T-helper 9 cell (primary cell): ENCODE measurements at regions not wholly inside any gene's neighbourhood (a gene's known extent, or its start where the extent isn't known, plus 50 kb on each side); places are given as distances from the start of the nearest gene placed in this dataset.

Source experiments
- DNase-seq: peaks from one replicate; pipeline ENCODE4 v3.0.0-alpha.2; 2020

GRCh38 chr6:105786449-105786848, 299.7 kb upstream of the PRDM1 start:
- no peak for DNase-seq

DNA sequence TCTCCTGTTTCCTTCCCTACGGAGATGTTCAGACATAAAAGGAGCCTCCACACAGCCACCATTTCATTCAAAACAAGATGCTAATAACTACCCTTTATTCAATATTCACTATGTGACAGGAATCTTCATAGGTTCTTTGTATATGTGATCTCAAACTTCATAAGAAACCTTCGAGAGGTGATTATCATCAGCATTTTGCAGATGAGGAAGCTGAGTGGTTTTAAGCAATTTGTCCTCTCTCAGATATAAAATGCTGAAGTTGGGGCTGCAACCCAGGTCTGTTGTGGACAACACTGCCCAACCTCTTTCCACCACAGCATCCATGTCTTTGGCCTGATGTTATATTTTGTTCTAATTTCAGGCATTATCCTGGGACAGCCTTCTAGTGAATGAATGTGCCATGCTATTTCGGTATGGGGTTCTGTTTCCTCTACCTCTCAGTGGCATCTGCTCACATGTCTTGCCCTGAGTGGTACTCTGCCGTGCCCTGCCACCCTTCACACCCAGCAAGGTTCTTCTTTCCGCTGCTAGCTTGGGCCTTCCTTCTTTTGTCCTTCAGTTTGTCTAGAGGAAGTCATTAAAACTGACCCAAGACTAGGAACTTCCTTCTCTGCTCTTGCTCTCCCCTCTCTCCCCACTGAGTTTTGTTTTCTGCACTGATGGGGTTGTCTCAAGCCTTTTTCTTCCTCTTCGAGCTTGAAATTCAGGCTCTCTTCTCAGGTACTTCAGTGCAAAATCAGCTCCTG, 300.9 kb upstream of the PRDM1 start:
- no peak for DNase-seq

GRCh38 chr6:105784179-105784578, 302.0 kb upstream of the PRDM1 start:
- no peak for DNase-seq

DNA sequence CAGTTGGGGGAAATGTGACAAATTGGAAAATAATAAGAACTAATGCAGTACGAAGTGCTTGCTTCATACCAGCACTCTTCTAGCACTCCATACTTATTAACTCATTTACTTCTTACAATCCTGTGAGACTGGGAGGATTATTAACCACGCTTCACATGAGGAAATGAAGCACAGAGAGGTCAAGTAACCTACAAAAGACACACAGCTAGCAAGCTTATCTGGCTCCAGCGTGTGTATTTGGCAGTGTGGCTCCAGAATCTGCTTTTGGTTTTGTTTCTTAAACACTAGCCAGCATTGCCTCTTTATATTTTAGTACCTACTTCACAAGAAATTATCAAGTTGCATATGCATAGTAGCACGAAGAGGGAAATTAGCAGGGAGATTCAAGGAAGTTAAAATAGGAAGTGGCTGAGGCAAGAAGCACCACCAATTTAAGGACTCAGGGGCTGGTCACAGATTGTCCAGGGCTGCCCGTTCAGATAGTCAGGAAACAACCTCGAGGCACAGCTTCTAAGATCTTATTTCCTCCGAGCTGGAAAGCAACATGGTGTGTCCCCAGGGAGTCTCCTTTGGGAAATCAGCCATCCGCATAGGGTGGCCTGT, 302.7 kb upstream of the PRDM1 start:
- no peak for DNase-seq

GRCh38 chr6:105781915-105782314, 304.2 kb upstream of the PRDM1 start:
- no peak for DNase-seq

GRCh38 chr6:105781248-105781647, 304.9 kb upstream of the PRDM1 start:
- DNase-seq = no peak

DNA sequence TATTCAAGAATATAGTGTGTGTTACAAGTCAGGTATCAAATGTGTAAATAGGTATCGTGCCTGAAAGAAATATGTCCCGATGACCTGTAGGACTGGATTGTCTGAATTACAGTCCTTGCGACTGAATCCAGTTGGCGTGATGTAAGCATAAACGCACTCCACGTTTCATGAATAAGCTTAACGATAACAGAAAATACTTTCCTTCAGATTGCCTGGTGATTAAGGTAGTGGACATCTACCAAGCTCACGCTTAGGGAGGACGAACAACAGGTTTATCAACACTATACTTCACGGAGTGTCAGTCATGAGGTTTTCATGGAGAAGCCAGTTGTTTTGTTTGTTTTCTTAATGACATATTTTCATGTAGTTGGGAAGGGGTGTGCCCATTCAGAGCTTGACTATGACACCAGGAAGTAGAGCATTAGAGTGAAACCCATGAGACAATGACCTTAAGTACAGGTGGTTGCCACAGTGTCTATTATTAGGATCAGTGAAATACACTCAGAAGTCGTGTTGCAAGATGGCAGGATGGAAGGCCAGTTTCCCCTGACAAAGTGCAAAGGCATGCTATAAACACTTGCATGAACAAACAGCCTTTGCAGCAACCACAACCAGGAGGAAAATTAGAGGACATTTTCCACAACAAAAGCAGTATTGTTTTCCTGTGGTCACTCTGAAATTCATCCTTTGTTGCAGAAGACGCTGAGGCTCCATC, 305.8 kb upstream of the PRDM1 start:
- no peak for DNase-seq

DNA sequence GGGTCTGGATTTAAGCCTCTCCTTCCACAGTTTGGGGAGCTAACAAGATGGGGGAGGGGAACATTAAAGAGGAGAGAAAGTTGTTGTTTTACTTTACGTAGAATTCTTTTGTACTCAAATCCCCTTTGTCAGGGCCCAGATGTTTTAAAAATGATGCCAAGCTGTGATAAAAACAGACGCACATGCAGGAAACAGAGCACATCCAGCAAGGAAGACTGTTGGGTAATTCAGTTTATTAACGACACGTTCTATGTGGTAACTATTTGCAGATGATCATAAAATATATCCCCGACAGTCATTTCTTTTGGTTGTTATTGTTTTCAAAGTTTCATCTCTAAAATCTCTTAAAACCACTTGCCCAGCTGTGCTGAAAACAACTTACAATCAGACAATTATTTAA, 307.0 kb upstream of the PRDM1 start:
- no peak for DNase-seq

- DNase-seq = no peak
Measured at GRCh38 chr6:105775095-105775494, 311.0 kb upstream of the PRDM1 start.

GRCh38 chr6:105774247-105774646, 311.9 kb upstream of the PRDM1 start:
- no peak for DNase-seq

GRCh38 chr6:105771313-105771970, 314.7 kb upstream of the PRDM1 start:
- DNase-seq = no peak

- no peak for DNase-seq
Measured at GRCh38 chr6:105769987-105770386, 316.1 kb upstream of the PRDM1 start.

DNA sequence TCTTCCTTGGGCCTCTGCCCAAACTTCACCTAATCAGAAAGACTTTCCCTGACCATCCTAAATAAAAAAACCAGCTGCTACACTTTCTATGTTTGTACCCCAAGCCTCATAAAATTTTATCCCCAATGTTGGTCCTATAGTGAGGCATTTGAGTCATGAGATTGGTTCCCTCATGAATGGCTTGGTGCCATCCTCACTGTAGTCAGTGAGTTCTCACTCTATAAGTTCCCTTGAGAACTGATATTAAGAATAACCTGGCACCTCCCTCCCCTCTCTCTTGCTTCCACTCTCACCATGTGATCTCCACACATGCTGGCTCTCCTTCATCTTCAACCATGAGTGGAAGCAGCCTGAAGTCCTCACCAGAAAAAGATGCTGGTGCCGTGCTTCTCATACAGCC, 316.9 kb upstream of the PRDM1 start:
- DNase-seq = no peak

GRCh38 chr6:105767541-105767940, 318.6 kb upstream of the PRDM1 start:
- DNase-seq = no peak

- DNase-seq = no peak
Measured at GRCh38 chr6:105765239-105765638, 320.9 kb upstream of the PRDM1 start.

DNA sequence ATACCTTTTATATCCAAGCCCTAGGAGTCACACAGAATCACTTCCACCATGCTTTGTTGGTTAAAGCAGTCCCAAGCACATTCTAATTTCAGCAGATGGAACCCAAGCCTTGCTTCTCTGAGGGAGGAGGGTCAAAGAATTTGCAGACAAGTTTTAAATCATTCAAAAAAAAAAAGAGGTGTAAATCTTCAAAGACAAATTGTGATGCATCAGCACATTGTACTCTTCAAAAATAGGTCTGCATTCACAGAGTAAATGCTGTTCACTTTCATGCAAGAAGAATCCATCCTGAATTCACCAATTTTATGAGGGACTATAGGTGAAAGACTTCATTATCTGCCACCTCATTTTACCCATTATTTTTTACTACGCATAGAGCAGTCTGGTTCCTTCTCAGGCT, 321.8 kb upstream of the PRDM1 start:
- DNase-seq = no peak

- no peak for DNase-seq
Measured at GRCh38 chr6:105763866-105764265, 322.3 kb upstream of the PRDM1 start.

DNA sequence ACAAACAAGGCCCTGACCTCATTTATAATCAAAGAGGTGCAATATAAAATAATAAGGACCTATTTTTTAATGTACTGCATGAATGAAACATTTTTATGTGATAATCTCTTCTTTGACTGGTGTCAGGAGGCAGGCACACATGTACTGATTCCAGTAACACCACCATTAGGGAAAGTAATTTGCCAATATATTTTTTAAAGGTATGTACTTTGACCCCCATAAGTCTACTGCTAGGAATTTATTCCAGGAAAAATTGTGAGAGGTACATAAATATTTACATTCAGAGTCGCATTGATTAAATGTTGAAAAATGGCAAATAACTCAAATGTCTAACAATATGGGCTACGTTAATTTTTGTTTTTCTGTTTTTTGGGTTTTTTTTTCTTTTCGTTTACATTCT, 325.4 kb upstream of the PRDM1 start:
- no peak for DNase-seq

DNA sequence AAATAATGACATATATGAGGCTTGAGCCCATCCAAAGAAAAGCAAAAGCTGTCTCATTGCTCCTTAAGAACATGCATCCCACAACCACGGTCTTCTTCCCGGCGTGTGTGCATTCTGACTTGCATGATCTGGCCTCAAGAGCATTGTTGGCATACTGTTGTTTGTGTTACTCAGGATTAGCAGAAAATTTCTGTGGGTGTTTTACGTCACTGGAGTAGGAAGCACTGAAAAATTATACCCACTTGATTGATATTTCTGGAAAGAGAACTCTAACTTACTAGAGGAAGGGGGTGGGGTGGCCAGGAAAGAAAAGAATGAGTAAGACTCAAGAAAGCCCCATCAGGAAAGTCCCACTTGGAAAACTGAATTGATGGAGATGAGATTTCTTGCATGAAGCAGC, 326.2 kb upstream of the PRDM1 start:
- DNase-seq = no peak

DNA sequence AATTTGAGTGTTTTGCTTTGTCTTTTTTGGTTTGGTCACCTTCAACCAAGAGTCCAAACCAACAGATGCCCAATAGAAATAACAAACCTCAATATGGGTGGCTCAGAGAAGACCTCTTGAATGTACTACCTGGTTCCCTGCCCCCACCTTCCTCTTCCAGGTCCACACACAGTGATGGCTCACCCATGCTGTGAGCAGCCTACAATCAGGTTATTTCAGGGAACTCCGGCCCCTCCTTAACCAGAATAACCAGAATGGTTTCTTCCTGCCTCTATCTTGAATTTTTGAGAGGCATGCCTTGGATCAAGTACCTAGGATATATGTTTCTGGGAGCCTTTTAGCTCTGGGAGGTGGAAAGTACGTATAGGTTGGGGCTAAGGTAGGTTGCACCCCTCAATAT, 327.1 kb upstream of the PRDM1 start:
- no peak for DNase-seq

DNA sequence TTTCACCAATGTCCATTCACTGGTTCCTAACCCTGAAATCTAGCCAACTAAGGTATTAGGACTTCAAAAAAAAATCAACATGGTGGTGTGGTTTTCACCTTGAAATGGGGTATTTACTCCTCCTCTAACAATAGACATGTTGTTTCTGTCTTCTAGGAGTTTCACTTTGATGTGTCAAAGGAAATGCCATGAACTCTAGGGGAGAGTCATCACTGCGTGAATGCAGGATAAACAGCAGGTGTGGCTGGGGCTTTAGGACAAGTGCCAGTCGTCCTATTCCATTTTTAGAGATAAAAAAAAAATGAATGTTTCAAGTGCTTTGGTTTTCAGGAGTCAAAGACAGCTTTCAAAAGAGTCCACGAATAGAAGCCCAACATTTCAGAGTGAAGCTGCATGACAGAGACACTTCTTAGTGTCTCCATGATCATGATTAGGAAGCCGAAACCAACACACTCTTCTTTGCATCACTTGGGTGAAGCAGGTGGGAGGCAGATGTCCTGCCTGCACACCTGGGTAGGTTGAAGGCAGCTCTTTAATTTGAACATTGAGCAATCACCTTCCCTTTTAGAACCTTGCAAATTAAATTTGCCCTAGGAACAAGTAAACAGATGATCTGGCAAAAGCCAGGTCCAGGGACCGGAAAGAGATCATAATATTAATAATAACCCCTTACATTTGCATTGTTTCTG, 328.5 kb upstream of the PRDM1 start:
- DNase-seq = no peak

GRCh38 chr6:105755885-105756284, 330.3 kb upstream of the PRDM1 start:
- DNase-seq = no peak

- DNase-seq = no peak
Measured at GRCh38 chr6:105753620-105754211, 332.4 kb upstream of the PRDM1 start.
